HG03354 (cell line): ENCODE measurements at regions not wholly inside any gene's neighbourhood (a gene's known extent, or its start where the extent isn't known, plus 50 kb on each side); places are given as distances from the start of the nearest gene placed in this dataset.

ENCODE experiments used
- ATAC-seq: cut with Tn5 transposase; IDR thresholded peaks from one replicate; pipeline ENCODE4 v1.9.1; 2021; ENCODE audit warnings: mild to moderate bottlenecking; ENCODE audit not compliant: unreplicated experiment, poor library complexity, severe bottlenecking

- no peak for ATAC-seq
Observed at GRCh38 chr7:21269021-21269420, 158.9 kb upstream of the SP4 start.

DNA sequence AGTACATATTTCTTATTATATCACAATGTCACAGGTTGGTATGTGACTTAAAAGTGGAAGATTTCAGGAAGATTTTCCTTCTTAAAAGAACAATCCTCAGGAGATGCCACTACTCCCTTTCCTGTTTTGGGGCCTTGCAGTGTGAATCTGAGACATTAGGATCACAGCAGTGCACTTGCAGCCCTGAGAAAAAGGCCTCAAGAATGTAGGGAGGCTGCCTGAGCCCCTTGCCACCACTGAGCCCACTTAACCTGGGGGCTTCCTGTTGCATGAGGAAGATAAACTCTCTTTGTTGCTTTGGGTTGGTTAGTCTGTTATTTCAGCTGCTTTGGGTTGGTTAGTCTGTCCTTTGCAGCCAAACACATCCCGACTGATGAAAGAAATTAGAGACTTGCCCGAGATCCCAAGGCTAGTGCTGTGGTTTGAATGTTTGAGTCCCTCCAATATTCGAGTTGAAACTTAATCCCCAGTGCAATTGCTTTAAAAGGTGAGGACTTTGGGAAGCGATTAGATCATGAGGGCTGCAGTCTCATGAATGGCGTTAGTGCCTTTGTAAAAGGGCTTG is 151.3 kb upstream of the SP4 start:
- ATAC-seq: no peak

- no peak for ATAC-seq
Observed at GRCh38 chr7:21278944-21279343, 148.9 kb upstream of the SP4 start.

- ATAC-seq: no peak
Observed at GRCh38 chr7:21281193-21281592, 146.7 kb upstream of the SP4 start.

DNA sequence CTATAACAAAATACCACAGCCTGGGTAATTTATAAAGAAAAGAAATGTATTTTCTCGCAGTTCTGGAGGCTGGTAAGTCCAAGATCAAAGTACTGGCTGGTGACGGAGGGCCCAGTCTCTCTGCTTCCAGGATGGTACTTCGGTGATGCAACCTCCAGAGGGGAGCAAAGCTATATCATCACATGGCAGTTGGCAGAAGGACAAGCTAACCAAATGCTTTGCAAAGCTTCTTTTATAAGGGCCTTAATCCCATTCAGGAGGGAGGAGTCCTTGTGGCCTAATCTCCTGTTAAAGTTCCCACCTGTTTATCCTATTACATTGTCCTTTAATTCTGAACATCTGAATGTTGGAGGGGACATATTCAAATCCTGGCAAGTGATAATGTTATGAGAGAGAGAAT is 134.1 kb upstream of the SP4 start:
- ATAC-seq: no peak

GRCh38 chr7:21299766-21300165 is 128.1 kb upstream of the SP4 start:
- ATAC-seq: no peak

DNA sequence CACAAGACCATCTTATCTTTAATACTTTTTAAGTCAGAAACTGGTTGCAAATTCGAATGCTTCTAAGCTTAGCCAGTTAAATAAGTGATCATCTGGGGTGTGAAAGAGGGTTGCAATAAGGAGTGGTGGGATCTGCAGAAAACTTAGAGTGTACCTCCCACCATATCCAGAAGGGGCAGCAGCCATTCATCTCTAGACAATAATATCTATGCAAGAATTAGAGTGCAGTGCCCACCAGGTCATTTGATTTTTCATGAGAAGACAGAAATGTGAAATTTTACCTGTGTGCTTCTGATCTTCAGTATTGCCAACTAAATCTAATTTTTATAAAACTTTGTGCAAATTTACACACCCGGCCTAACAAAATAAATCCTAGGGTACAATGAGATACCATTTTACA is 127.2 kb upstream of the SP4 start:
- ATAC-seq: no peak

DNA sequence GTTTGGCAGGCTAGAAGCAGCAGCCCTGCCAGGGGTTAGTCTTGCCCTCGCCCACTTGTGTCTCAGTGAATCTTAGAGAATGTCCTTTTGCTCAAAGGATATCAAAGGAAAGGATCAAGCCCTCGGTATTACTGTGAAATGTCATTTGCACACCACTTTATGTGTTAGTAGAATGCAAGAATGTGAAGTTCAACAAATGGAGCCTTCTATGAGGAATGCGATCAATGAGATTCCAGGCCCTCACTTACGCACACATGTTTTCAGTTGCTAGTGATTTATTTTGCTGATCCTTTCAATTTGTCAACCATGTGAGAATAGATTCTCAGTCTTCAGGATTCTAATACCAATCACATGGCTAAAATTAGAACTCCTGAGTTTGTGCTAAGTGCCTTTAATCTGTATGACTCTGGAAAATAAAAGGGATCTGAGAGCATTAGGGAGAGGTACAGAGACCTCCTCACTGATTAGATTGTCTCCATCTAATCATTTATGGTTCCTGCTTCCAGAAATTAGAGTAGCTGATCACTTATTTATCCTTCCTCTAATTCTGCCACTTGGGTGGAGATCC is 123.0 kb upstream of the SP4 start:
- no peak for ATAC-seq

- no peak for ATAC-seq
Observed at GRCh38 chr7:21305455-21306235, 122.2 kb upstream of the SP4 start.

DNA sequence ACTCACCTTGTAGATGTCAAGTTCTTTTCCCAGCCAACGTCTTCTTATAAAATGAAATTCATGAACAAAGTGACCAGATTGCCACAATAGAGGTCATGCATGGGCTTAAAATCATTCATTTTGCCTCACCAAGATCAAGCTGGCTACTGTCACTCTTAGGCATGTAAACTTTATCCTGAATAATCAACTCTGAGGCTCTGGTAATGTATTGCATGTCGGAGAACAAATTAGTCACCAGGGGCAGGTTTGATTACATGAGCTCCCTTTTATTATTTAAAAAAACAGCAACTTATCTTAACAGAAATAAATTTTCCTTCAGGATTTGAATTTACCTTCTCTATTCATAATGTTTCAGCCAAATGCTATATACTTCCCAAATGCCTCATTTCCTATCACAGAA is 112.9 kb upstream of the SP4 start:
- ATAC-seq: no peak

DNA sequence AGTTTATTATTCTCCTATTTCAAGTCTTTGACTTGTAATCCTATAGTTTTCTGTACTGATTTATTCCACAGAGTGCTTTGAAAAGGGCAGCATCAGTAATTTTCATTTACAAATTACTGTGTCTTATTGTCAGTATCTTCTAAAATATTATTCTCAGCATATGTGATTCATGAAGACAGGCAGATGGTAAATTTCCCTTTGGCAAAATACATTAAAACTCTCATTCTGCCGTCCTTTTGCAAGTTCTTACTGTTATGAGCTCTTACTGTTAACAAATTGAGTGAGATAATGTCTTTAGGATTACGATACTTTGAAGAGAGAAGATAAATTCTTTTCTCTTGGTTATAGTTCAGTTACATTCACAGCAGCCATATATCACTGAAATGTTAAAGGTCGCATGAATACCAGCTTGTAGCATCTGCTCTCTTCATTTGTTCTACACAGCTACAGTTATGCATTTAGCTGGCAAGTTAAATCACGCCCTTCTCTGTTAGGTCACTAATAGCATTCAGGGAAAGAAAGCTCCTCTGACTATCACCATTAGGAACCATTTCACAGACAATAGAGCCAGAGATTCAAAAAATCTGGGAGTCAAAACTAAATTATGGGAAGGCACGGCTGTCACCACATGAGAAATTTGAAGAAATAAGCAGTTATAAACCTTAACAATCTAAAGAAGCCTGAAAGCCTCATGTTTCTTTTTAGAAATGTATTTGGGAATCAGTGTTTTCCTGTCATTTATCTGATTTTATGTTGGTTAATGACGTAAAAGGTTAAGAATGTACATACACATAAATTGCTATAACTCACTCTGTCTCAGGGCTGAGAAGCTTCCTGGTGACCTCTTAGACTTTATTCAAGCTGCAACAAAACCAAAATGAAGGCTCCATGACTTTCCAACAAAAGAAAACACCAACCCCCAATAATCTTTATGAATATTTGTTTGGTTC is 109.6 kb upstream of the SP4 start:
- ATAC-seq: no peak

GRCh38 chr7:21318916-21319270 is 109.0 kb upstream of the SP4 start:
- ATAC-seq: no peak

GRCh38 chr7:21326241-21326640 is 101.6 kb upstream of the SP4 start:
- ATAC-seq: no peak

GRCh38 chr7:21326921-21327320 is 101.0 kb upstream of the SP4 start:
- ATAC-seq: no peak

GRCh38 chr7:21327422-21328409 is 100.2 kb upstream of the SP4 start:
- no peak for ATAC-seq

GRCh38 chr7:21330462-21331178 is 97.3 kb upstream of the SP4 start:
- no peak for ATAC-seq

- no peak for ATAC-seq
Observed at GRCh38 chr7:21334906-21335305, 93.0 kb upstream of the SP4 start.

- ATAC-seq: no peak
Observed at GRCh38 chr7:21336743-21337142, 91.1 kb upstream of the SP4 start.

GRCh38 chr7:21338728-21339164 is 89.1 kb upstream of the SP4 start:
- ATAC-seq: no peak
